Large intestine (tissue), 3 donors: ENCODE measurements at regions not wholly inside any gene's neighbourhood (a gene's known extent, or its start where the extent isn't known, plus 50 kb on each side); places are given as distances from the start of the nearest gene placed in this dataset.
"Not testable (repeated sequence)": the region's sequence is repeated elsewhere in the genome, so short reads cannot be mapped to it uniquely, and the experiment has no call there.

Experiments used
- DNase-seq, 2 donors: peaks; one replicate each; pipeline versions ENCODE4 v3.0.0 to v3.0.0-alpha.2; 2013
- H3K27ac ChIP-seq: one replicate; pipeline ENCODE4 v1.5.1; 2013; ENCODE audit warnings: low read length
- H3K27me3 ChIP-seq: 2 replicates; pipeline ENCODE4 v1.6.1; 2013; ENCODE audit warnings: low read length; ENCODE audit not compliant: control insufficient read depth, insufficient read depth
- H3K36me3 ChIP-seq: 2 replicates; pipeline ENCODE4 v1.6.1; 2013; ENCODE audit warnings: low read length; ENCODE audit not compliant: control insufficient read depth, insufficient read depth
- H3K4me1 ChIP-seq: one replicate; pipeline ENCODE4 v1.6.1; 2013; ENCODE audit warnings: low read length; ENCODE audit not compliant: control insufficient read depth, insufficient read depth
- H3K4me3 ChIP-seq: one replicate; pipeline ENCODE4 v1.5.1; 2013; ENCODE audit warnings: low read length
- H3K9me3 ChIP-seq: one replicate; pipeline ENCODE4 v1.6.1; 2013; ENCODE audit warnings: mild to moderate bottlenecking, low read depth, low read length, moderate library complexity; ENCODE audit not compliant: control insufficient read depth
- WGBS: methylation state at CpG from one replicate; pipeline ENCODE4 v1.1.5; 2013; ENCODE audit warnings: low lambda C conversion rate; ENCODE audit not compliant: insufficient coverage; 5-methylcytosine and 5-hydroxymethylcytosine counted together

DNA sequence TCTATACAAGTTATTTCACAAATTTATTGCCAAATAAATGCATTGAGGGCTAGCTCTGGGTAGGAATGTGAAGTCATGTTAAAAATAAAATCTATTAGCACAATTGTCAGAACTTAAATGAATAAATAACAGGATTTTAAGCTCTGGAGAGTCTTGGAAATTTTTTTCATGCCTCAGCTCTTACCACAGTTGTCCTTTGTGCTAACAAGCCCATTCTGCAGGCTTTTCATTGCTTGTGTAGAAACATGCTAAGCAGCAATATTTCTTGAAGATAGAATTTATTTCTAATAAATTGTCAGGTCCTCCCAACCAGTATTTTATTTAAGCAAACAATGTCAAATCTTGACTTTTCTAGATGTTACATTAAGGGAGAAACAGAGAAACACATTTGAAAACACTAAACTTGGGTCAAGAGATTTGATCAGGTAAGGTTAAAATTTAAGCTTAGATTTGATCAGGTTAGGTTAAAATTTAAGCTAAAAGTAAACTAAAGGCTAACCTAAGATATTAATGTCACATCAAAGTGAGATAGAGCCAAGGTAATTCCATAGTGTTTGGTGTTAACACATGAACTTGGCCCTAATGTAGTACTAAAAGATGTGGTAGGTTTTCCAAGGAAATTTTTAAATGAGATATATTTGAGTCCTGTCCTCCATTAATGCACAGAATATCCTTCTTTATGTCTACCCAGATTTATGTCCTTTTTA is 179.1 kb upstream of the IL1RAPL1 start:
- Histone ChIP-seq H3K9me3 (no peaks in the 10 kb centered on the region), H3K27me3 (no peaks in the 10 kb centered on the region), H3K36me3 (no peaks in the 10 kb centered on the region), H3K27ac (no peak overlapping the region), H3K4me1 (peaks cover 4% of the 10 kb centered on the region), H3K4me3 (no peak overlapping the region)
- peak in 1 of 2 donors; percentile 1 for DNase-seq

DNA sequence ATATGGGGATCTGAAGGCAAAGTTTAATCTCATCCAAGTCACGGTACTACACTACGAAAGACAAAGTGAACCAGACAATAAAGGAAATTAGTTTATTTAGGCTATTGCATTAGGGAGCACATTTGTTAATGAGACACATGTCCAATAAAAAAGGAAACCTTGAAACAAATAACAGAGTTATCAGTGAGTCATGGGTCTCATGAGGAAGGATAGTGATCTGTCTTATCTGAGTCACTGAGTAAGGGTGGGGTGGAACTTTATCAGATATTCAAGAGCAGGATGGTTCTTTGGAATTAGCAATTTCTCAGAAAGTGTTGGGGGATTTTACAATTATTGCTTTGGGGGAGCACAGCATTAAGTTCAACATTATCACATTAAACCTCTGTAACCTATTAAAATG is 188.9 kb upstream of the IL1RAPL1 start:
- Histone ChIP-seq H3K36me3 (no peaks in the 10 kb centered on the region), H3K4me3 (no peak overlapping the region), H3K27ac (no peak overlapping the region), H3K9me3 (no peaks in the 10 kb centered on the region), H3K4me1 (no peaks in the 10 kb centered on the region), H3K27me3 (no peaks in the 10 kb centered on the region)
- no CpG with 5 or more reads among the region's 2 CpGs for WGBS
- no peak for DNase-seq

DNA sequence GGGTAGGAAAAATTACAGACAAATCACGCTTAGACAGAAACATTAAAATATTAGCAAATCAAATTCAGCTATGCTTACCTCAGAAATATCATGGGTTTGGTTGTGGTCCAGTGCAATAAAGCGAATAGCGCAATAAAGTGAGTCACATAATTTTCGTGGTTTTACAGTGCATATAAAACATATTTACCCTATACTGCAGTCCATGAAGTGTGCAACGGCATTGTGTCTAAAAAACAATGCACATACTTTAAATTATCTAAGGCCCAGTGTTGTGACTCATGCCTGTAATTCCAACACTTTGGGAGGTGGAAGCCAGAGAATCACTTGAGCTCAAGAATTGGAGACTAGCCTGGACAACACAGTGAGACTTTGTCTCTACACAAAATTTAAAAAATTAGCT is 195.7 kb upstream of the IL1RAPL1 start:
- H3K27me3 ChIP-seq: no peaks in the 10 kb centered on the region
- no CpG with 5 or more reads among the region's 5 CpGs for WGBS
- no peaks in the 10 kb centered on the region for H3K36me3 ChIP-seq
- no peak overlapping the region for H3K4me3 ChIP-seq
- no peak overlapping the region for H3K27ac ChIP-seq
- DNase-seq: no peak
- H3K4me1 ChIP-seq: no peaks in the 10 kb centered on the region
- no peaks in the 10 kb centered on the region for H3K9me3 ChIP-seq

DNA sequence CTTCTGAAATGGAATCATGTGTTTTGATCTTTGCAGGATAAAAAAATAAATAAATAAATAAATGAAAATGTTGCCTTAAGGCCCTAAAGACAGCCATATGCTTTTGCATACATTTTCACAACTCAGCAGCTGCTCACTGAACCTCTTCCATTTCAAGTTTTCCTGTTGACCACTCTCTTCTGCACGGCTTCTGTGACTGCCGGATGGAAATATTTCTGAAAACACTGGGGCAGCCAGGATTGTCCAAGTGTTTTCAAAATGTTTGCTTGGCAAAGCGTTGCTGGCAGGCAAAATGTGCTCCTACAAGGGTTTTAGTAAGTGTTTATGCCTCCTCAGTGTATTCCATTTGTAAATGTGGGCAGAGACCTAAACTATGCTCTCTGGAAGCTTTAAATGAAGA is 208.1 kb upstream of the IL1RAPL1 start:
- Histone ChIP-seq H3K36me3 (no peaks in the 10 kb centered on the region), H3K27ac (no peak overlapping the region), H3K27me3 (no peaks in the 10 kb centered on the region), H3K4me1 (no peaks in the 10 kb centered on the region), H3K4me3 (no peak overlapping the region), H3K9me3 (no peaks in the 10 kb centered on the region)
- no CpG with 5 or more reads among the region's 3 CpGs for WGBS
- DNase-seq: no peak

GRCh38 chrX:28367649-28368048 is 219.6 kb upstream of the IL1RAPL1 start:
- whole genome bisulfite sequencing: no CpG with 5 or more reads among the region's 11 CpGs
- not testable (repeated sequence) for DNase-seq, H3K4me3 ChIP-seq, H3K4me1 ChIP-seq, H3K27me3 ChIP-seq, H3K36me3 ChIP-seq, H3K9me3 ChIP-seq, H3K27ac ChIP-seq

DNA sequence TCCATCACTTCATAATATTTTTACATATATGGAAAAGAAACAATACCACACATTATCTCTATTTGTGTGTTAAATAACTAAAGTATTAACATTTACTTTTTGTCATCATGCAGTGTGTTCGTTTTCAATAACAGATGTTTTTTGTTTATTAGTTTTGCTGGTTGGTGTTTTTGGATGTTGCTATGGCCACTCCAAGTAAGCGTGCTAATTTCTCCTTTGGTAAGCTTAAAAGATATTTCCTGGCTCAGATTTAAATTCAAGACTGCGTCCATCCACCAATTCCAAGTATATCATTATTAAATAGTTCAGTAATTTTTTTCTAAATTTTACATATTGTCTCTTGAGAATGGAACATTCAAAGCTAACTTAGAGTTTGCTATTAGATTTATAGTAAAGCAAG is 235.4 kb upstream of the IL1RAPL1 start:
- WGBS: no CpG with 5 or more reads among the region's 3 CpGs
- Histone ChIP-seq H3K9me3 (no peaks in the 10 kb centered on the region), H3K36me3 (no peaks in the 10 kb centered on the region), H3K27me3 (no peaks in the 10 kb centered on the region), H3K4me3 (no peak overlapping the region), H3K27ac (no peak overlapping the region), H3K4me1 (no peaks in the 10 kb centered on the region)
- DNase-seq: no peak

- no peaks in the 10 kb centered on the region for H3K4me1 ChIP-seq
- no peak overlapping the region for H3K4me3 ChIP-seq
- no peaks in the 10 kb centered on the region for H3K36me3 ChIP-seq
- no peak for DNase-seq
- H3K9me3 ChIP-seq: no peaks in the 10 kb centered on the region
- no peaks in the 10 kb centered on the region for H3K27me3 ChIP-seq
- H3K27ac ChIP-seq: no peak overlapping the region
These were observed 237.4 kb upstream of the IL1RAPL1 start for GRCh38 chrX:28349888-28350287.

DNA sequence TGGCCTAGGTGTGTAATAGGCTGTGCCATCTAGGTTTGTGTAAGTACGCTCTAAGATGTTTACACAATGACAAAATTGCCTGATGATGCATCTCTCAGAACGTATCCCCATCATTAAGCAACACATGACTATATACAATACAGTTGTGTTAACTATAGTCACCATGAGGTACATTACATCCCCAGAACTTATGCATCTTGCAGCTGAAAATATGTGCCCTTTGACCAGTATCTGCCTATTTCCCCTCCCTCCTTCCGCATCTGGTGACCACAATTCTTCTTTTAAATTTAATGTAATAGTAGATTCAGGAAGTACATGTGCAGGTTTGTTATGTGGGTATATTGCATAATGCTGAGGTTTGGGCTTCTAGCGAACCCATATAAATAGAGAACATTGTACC is 239.8 kb upstream of the IL1RAPL1 start:
- DNase-seq: no peak
- Histone ChIP-seq H3K4me1 (no peaks in the 10 kb centered on the region), H3K4me3 (no peak overlapping the region), H3K36me3 (no peaks in the 10 kb centered on the region), H3K9me3 (no peaks in the 10 kb centered on the region), H3K27ac (no peak overlapping the region), H3K27me3 (no peaks in the 10 kb centered on the region)
- no CpG with 5 or more reads among the region's 4 CpGs for WGBS

GRCh38 chrX:28329156-28329555 is 258.1 kb upstream of the IL1RAPL1 start:
- no peak overlapping the region for H3K27ac ChIP-seq
- no peaks in the 10 kb centered on the region for H3K36me3 ChIP-seq
- no peak overlapping the region for H3K4me3 ChIP-seq
- no peaks in the 10 kb centered on the region for H3K9me3 ChIP-seq
- no peaks in the 10 kb centered on the region for H3K27me3 ChIP-seq
- H3K4me1 ChIP-seq: no peaks in the 10 kb centered on the region
- DNase-seq: peak in 1 of 2 donors; percentile 1
- WGBS: no CpG with 5 or more reads among the region's 3 CpGs

- WGBS: no CpG with 5 or more reads among the region's 5 CpGs
- H3K36me3 ChIP-seq: no peaks in the 10 kb centered on the region
- H3K4me3 ChIP-seq: no peak overlapping the region
- H3K27me3 ChIP-seq: no peaks in the 10 kb centered on the region
- no peaks in the 10 kb centered on the region for H3K9me3 ChIP-seq
- no peak overlapping the region for H3K27ac ChIP-seq
- no peaks in the 10 kb centered on the region for H3K4me1 ChIP-seq
- no peak for DNase-seq
These were observed 262.9 kb upstream of the IL1RAPL1 start for GRCh38 chrX:28324321-28324721.

GRCh38 chrX:28321286-28321685 is 266.0 kb upstream of the IL1RAPL1 start:
- H3K4me1 ChIP-seq: no peaks in the 10 kb centered on the region
- H3K27me3 ChIP-seq: no peaks in the 10 kb centered on the region
- no peaks in the 10 kb centered on the region for H3K9me3 ChIP-seq
- H3K27ac ChIP-seq: no peak overlapping the region
- no peak overlapping the region for H3K4me3 ChIP-seq
- no CpG with 5 or more reads among the region's 2 CpGs for WGBS
- no peak for DNase-seq
- no peaks in the 10 kb centered on the region for H3K36me3 ChIP-seq
